Renal cortical epithelial cell (primary cell): ENCODE measurements at regions not wholly inside any gene's neighbourhood (a gene's known extent, or its start where the extent isn't known, plus 50 kb on each side); places are given as distances from the start of the nearest gene placed in this dataset.

Experiments used
- DNase-seq: peaks from one replicate; pipeline ENCODE4 v3.0.0-alpha.2; 2011; ENCODE audit warnings: low read depth

DNA sequence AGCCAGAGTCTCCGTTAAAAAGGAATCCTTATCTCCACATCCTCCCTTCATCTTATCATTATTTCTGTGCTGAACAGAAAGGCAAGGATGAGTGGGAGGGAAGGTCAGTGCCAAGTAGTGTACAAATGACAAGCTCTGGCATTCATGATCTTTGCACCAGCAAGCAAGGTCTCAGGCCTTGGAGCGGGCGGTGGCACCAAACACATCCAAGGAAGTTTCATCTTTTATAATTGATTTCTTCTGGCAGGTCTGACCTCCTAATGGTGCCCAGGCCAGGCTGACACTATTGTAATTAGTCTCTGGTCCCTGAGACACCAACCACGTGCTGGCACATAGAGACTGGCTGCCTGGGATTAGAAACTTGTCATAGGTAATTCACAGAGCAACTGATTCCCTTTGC lies 336.6 kb downstream of the EN1 start:
- DNase-seq = no peak

GRCh38 chr2:118509319-118510004 lies 338.0 kb downstream of the EN1 start:
- no peak for DNase-seq

GRCh38 chr2:118508282-118508681 lies 339.2 kb downstream of the EN1 start:
- DNase-seq = no peak

DNA sequence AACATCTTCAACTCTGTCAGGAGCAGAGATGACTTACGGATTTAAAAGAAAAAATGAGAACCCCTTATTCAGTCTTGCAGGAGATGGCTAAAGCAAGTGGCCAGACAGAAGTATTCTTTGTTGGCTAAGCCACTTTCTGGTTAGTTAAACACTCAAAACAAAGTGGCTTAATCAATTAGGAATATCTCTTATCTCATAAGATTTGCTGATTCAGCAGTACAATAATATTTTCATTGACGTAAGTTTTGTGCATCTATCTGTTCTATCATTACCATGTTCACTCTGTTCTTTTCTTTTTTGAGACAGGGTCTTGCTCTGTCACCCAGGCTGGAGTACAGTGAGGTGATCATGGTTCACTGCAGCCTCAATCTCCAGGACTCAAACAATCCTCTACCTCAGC lies 342.0 kb downstream of the EN1 start:
- DNase-seq = no peak

DNA sequence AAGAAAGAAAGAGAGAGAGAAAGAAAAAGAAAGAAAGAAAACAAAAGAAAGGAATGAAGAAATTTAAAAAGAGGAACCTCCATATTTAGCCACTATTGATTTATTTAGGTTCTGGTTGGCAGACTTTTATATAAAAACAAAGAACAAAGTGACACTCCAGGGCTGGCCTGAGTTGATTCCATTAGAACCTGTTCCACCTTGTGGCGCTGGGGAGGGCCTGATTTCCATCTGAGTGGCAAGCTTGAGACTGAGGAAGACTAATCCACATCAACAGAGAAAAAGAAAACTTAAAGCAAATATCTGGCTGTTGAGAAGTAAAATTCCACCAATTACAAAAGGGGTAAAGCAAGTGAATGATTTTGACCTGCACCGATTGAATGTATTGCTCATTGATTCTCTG lies 345.3 kb downstream of the EN1 start:
- no peak for DNase-seq

DNA sequence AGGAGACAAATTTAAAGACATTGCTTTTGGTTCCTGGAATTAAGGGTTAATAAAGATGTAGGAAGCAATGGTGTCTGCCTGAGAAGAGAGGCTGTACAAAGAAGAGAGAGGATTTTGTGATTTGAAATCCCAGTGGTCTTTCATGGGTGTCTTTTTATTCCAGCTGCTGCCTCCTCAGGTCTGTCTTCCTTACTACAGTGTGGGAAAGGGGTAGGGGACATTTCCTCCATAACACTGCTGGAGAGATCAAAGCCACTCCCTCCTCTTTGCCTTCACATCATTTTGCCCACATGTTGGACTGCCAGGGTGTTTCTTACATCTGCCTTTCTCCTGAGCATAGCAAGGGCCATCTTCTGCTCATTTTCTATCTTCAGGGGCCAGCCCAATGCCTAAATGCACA lies 348.5 kb downstream of the EN1 start:
- DNase-seq = no peak

GRCh38 chr2:118496870-118497611 lies 350.4 kb downstream of the EN1 start:
- no peak for DNase-seq

DNA sequence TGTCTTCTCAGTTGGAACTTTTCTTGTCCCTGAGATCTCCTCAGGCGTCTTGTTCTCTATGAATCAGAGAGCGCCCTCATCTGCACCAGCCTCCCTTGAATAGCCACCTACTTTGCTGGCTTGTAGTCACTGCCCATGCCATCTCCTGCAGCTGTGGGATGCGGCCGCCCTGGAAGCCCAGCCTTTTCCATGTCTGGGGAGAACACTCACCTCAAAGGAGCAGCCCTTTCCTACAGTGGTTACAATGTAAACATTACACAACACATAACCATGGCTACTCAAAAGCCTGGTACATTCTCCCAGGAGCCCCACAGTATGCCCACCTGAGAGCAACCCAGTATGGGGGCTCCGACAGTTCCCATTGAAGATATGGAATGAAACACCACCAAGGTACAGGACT lies 351.0 kb downstream of the EN1 start:
- DNase-seq = no peak

GRCh38 chr2:118495290-118495689 lies 352.2 kb downstream of the EN1 start:
- no peak for DNase-seq

DNA sequence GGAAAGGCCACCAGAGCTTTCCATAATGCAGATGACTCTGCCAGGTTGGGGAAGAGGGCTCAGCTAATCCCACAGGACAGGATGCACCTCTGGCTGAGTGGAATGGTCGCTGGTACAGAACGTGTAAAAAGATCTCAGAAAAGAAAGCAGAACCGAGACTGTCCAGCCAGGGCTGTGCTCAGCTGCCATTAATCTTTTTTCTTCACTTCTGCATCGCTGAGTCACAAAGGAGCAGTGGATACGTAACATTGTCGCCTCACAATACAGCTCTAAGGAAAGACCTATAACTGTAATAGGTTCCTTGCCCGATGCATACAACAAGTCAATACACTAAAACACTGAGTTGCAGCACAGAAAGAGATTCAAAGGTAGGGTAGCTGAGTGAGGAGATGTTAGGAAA lies 354.2 kb downstream of the EN1 start:
- DNase-seq = no peak

- DNase-seq = peak; percentile 16
Observed at GRCh38 chr2:118492335-118492734, 355.1 kb downstream of the EN1 start.

GRCh38 chr2:118490330-118490729 lies 357.1 kb downstream of the EN1 start:
- no peak for DNase-seq

DNA sequence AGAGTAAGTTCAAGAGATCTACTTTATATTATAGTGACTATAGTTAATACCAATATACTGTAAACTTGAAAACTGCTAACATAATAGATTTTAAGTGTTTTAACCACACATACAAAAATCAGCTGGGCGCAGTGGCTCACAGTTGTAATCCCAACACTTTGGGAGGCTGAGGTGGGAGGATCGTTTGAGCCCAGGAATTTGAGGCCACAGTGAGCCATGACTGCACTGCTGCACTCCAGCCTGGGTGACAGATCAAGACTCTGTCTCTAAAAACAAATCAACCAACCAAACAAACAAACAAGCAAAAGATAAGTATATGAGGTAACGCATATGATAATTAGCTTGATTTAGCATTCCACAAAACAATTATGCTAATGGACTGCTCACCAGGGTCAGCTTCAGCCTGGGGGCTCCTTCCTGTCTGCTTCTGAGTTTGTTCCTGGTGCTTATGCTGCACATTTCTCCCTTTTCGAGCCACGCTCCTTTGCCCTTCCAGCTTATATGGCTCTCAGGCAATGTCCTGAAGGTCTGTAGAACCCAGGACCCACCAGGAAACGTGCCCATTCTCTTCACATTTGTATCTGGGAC lies 357.6 kb downstream of the EN1 start:
- DNase-seq = no peak

DNA sequence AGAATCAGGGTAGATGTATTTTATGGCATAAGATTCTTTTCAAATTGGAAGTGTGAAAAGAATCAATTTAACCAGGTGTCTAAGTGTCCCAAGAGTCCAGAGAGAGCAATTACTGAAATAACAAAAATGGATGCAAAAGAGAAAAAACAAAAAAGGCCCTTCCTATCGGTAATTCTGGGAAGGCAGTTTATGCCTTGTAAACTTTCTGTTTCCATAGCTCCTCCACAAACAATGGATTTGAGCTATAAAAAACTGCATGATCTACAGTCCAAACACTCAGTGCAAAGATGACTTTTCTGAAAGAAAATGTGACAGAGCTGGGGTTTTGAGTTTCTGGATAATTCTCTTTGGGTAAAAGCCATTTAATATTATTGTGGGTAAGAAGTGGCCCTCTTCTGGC lies 366.1 kb downstream of the EN1 start:
- DNase-seq = peak; percentile 3

GRCh38 chr2:118479020-118479419 lies 368.4 kb downstream of the EN1 start:
- DNase-seq = no peak

GRCh38 chr2:118477111-118477862 lies 370.2 kb downstream of the EN1 start:
- DNase-seq = peak; percentile 76

GRCh38 chr2:118475622-118476205 lies 371.7 kb downstream of the EN1 start:
- DNase-seq = no peak

- no peak for DNase-seq
Observed at GRCh38 chr2:118474541-118474920, 372.9 kb downstream of the EN1 start.

DNA sequence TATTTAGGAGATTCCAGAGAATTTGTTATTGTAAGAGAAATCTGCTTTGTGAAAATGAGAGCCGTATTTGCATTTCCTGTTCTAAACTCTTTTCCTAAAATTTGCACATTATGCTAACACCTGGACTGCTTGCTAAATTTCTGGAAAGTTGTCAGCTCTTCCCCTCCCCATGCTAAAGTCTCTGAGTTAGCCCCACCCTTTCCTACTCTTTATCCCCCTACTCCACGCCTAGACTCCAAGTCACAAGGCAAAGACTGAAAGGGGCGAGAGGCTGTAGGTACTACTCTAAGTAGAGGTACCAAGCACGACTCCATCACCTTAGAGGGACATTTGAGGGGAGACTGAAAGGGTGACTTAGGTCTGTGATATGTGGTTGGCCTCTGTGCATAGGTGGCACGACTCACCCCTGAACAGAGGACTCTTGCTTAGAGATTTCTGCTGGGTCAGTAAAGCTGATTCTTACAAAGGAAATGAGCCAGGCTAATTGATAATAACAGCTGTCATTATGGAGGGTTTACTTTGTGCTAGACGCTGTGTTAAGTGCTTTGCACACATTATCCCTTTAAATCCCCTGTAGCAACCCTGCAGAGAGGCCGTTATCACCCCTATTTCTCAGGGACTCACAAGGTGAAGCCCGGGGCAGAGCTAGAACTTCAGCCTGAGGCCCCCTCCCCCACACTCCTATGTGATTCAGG lies 373.5 kb downstream of the EN1 start:
- DNase-seq = no peak

GRCh38 chr2:118473241-118473640 lies 374.2 kb downstream of the EN1 start:
- DNase-seq = peak; percentile 25

GRCh38 chr2:118470297-118470696 lies 377.2 kb downstream of the EN1 start:
- DNase-seq = no peak

DNA sequence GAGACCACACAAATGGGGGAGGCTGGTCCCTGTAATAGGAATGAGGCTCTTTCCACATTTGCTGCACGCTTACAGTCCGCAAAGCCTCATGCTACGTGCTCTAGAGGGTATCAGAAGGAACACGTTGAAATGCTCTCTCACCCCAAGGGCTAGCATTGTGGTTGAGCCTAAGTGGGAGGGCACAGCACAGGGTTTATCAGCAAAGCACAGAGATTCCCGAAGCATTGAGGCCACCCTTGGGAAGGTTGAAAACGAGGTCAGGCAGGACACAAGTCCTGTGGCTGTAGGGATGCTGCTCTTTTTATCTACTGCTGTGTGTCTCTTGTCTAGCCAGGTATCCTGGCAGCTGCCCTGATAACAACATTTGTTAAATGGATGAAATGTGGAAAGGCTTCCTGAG lies 378.3 kb downstream of the EN1 start:
- no peak for DNase-seq
